ENCODE measurements at regions not wholly inside any gene's neighbourhood (a gene's known extent, or its start where the extent isn't known, plus 50 kb on each side); places are given as distances from the start of the nearest gene placed in this dataset.

- no peak for DNase-seq
Measured at GRCh38 chr2:62296832-62297623, 101.1 kb downstream of the B3GNT2 start.

- no peak for DNase-seq
Measured at GRCh38 chr2:62296034-62296831, 100.3 kb downstream of the B3GNT2 start.

DNA sequence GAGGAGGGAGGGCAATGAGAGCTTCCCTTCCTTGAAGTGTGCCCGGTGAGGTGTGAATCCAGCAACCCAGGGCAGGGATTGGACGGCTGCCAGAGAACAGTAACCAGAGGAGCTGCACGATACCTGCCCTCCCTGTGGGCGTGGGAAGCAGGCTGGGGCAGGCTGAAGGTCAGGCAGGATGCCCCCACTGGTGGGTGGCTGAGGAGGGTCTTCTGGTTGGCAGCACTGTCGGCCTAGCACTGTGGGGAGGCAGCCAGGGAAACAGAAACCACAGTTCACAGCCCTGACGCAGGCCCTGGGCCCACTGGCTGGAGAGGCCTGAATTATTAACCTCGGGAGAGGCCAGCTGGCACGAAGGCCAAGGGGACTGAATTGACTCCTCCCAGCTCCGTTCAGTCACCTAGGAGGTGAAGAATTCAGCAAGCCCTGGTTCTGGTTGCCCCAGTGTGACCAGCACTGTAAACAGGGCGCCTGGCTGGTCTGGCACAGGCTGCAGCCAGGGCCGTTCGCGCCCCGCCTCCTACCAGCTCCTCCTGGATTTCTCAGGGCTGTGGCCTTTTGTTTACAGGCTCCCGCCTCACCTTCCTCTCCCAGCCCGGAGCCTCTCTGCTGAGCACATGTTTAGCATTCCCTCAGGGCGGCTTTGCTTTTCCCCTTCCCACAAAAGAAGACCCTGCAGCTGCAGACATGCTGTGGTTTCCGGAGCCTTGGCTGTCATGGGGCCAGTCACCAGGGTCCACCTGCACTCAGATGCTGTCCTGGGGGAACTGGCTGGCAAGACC is 97.8 kb downstream of the B3GNT2 start:
- DNase-seq: no peak

GRCh38 chr2:62293151-62293489 is 97.2 kb downstream of the B3GNT2 start:
- DNase-seq: no peak

DNA sequence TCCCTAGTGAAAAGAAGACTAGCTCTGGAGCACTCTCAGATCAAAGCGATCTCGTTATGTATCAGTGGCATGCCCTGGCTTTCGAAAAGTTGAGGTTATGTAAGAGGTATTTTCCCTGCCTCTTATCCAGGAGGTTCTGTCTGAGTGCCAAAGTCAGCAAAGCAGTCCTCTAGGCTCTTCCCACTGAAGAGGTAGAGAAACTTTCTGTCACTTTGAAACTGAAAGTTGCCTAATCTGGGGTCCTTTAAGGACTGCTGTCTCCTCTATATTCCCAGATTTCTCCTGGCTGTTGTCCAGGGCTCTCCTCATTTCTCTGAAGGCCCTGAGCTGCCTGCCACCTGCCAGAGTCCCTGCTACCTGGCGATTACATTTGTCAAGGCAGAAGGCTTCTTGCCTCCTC is 96.3 kb downstream of the B3GNT2 start:
- no peak for DNase-seq

DNA sequence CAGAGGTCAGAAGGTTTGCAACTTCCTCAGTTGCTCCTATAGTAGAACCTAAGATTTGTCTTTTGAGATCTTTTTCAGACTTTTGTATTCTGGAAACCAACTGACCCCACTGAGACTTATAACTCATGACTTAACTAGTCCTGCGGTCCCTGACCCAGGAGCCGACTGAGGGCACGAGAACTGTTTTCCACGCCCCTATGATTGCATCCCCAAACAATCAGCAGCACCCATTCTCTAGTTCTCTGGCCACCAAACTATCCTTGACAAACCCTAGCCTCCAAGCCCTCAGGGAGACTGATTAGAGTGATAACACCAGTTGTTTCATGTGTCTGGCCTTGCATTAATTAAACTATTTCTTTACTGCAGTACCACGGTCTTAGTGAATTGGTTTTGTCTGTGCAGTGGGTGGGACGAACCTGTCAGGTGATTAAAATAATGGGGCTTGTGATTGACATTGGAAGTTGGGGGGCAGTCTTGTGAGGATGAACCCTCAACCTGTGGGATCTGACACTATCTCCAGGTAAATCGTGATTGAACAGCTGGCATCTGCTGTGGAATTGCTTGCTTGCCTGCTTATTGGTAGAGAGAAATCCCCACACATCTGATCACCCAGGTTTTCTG is 95.7 kb downstream of the B3GNT2 start:
- no peak for DNase-seq

DNA sequence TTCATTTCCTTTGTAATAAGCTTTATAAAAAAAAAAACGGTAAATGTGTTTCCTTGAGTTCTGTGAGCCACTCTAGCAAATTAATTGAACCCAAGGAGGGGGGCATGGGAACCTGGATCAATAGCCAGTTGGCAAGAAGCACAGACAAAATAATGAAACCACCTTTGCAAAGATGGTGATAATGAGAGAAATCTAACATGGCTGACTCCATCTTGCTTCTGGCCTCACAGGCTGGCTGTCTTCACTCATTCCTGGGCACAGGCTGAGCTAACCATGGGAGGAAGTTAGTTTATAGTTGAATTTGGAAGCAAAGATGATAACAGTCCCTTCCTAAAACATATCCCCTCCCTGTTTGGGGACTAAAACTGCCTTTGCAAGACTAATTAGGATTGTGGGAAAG is 95.1 kb downstream of the B3GNT2 start:
- DNase-seq: no peak

DNA sequence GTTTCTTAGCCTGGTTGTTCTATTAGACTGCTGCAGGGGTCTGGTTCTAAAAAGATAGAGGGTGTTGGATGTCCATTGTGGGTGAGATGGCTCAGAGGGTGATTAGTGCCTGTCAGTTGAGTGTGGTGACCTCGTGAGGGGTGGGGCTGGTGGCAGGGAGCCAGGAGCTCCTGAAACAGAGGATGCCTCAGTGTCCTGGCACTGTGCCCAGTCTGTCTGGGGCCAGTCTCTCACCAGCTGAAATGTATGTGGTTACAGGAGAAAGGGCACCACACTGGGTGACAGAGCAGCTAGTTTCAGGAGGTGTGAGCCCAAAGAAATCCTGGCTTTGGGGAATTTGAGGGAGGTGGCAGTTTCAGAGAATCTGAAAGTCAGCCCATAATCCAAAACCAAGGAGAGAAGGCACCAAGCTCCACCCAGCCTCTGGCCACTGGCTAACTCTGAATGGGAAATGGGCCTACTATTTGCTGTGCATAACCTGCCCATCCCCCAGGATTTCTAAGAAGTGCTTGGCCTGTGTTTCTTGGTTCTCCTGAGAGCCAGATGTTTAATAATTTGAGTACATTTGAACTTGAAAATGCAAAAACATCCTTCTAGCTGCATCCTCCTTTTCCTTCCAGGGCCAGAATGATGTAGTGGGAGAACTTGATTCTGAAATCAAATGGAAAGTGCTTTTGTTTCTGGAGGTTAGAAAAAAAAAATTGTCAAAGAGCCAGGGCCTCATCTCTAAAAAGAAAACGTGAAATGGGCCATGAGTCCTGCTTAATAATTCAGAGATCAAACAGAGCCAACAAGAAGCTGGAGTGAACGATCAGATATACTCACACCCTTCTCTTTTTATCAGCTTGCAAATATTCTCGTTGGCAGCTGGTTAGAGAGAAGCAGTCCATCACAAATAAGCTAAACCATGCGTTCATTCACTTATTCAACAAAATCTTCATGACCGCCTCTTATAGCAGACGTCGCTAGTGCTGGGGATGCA is 92.3 kb downstream of the B3GNT2 start:
- DNase-seq: peak; percentile 57

DNA sequence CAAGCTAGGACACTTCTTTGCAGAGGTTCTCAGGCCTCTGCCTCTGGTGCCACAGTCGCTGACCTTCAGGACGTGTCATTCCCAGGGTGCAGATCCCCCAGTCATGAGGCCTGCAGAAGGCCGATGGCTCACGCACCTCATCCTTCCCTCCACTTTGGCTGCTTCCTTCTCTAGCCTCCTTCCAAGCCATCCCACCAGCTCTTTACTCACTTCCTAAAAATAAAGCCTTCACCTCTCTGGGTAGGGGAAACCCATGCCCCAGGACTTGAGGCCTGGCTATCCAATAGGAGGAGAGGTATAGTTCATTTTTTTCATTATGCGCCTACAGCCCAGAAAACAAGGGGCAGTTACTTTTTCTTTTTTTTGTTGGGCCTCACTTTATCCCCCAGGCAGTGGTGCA is 91.4 kb downstream of the B3GNT2 start:
- no peak for DNase-seq

DNA sequence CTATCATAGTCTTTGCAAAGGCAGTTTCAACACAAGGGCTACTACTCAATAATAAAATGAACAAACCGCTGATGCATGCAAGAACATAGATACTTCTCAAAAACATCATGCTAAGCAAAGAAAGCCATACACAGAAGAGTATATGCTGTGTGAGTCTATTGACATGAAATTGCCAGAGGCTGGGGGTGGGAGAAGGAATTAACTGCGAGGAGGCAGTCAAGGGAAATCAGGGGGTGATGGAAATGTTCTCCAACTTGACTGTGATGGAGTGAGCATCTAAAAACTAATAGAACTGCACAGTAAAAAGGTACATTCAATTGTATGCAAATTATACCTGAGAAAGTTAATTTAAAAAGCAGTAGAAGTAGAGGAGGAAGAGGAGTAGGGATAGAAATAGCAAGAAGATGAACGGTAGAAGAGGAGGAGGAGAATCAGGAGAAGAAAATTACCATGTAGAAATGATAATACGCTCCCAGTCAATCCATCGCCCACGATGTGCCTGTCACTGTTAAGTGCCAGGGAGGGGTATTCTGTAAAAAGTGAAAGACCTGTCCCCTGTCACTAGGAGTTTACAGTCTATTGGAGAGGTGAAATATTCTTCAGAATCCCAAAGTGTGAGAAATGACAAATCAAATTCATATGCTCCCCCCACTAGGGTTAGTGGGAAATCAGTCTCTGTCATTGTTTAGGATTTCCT is 90.3 kb downstream of the B3GNT2 start:
- no peak for DNase-seq

- no peak for DNase-seq
Measured at GRCh38 chr2:62284980-62285379, 89.1 kb downstream of the B3GNT2 start.

GRCh38 chr2:62284471-62284870 is 88.6 kb downstream of the B3GNT2 start:
- DNase-seq: no peak

- DNase-seq: no peak
Measured at GRCh38 chr2:62283147-62283546, 87.2 kb downstream of the B3GNT2 start.

DNA sequence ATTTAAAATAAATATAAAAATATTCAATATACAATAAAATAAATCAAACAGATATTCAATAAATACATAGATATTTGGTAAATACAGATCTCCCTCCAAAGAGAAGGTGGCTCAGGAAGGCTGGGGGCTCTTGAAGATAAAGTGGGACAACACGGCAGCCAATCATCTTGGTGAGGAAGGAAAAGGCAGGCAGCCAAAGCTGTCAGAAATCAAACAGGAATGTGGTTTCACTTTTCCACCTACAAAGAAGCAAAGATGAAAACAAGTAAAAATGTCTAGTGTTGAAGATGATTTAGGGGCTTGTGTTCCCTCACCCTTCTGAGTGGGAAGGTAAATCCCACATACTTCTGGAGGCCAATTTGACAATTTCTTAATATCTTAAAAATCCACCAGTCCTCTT is 85.7 kb downstream of the B3GNT2 start:
- no peak for DNase-seq

DNA sequence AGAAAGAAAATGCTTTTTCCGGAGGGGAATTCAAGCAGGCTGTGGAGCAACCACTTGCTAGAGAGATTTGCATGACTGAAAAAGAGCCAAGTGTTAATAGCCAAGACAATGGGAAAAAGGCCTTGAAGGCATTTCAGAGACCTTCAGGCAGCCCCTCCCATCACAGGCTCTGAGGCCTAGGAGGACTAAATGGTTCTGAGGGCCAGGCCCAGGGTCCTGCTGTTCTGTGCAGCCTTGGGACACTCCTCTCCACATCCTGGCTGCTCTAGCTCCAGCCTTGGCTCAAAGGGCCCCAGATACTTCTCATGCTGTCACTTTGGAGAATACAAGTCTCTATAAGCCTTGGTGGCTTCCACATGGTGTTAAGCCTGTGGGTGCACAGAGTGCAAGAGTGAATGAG is 81.8 kb downstream of the B3GNT2 start:
- DNase-seq: no peak

Measured in CD4-positive, alpha-beta T cell treated with Interferon gamma for 1 hour (primary cell).